NCI-H1417 (cell line): ENCODE measurements at regions not wholly inside any gene's neighbourhood (a gene's known extent, or its start where the extent isn't known, plus 50 kb on each side); places are given as distances from the start of the nearest gene placed in this dataset.

Experiments used
- DNase-seq, 3 experiments: peaks; one replicate each; lab custom pipeline; 2025; lab: John Stamatoyannopoulos, UW

DNA sequence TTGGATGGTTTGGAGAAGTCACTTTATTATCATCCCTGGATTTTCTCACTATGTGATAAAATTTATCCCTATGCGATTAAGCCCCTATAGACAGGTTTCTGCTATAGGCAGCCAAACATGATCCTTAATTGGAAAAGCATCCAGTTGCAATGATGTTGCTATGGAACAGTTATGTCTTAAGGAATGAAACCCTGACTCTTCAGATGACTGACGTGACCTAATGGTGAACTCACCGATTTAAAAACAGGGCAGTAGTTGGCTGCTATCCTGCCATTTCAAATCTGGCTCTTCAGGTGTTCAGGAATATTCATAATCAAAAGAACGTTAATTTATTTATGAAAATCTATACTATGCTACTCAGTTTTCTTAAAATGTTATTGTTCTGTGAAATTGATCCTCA is 106.8 kb upstream of the ROBO1 start:
- DNase-seq, result no peak

DNA sequence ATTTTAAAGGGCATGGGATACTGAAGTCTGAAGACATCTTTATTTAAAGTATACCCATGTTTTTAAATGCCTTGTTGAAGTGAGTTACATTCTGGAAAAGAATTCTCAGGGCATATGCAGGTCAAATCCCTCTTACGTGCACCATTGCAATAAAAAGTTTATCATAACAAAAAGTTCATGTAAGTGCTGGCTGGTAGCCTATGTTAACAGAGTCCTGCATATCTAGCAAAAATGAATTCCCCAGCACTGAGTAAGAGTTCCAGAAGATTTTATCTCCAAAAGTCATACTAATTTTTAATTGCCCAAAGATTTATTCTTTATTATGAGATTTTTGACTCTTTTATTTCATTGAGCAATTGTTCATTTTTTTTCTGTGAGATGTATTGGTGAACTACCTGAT is 104.7 kb upstream of the ROBO1 start:
- no peak for DNase-seq

DNA sequence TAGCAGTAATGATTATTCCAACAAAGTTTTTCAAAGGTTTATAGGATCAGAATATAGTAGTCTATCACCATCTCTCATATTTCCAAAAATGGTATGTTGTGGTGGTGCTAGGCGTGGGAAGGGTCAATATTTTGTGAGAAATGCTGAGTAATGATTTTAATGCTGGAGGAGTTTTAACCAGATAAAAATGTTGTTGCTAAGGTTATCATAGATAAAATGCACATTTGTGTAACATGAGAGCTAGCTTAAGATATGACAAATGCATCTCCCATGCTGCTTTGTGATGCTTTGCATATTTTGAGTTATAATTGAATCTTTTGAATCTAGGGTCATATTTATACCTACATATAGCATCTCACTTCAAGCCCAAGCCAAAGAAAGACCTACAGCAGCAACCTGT is 103.9 kb upstream of the ROBO1 start:
- no peak for DNase-seq

DNA sequence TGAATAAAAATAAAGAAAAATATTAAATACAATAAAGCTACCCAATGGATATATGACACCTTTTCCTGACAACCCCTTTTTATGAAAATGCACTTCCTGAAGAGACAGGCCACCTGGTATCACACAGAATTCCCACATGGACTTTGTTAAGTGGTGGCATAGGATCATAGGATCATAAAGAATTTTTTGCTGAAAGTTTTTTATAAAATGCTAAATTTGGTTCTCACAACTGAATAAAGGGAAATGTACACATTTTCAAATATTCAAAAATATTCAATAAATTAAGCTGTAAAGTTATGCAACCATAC is 102.5 kb upstream of the ROBO1 start:
- DNase-seq, result no peak

DNA sequence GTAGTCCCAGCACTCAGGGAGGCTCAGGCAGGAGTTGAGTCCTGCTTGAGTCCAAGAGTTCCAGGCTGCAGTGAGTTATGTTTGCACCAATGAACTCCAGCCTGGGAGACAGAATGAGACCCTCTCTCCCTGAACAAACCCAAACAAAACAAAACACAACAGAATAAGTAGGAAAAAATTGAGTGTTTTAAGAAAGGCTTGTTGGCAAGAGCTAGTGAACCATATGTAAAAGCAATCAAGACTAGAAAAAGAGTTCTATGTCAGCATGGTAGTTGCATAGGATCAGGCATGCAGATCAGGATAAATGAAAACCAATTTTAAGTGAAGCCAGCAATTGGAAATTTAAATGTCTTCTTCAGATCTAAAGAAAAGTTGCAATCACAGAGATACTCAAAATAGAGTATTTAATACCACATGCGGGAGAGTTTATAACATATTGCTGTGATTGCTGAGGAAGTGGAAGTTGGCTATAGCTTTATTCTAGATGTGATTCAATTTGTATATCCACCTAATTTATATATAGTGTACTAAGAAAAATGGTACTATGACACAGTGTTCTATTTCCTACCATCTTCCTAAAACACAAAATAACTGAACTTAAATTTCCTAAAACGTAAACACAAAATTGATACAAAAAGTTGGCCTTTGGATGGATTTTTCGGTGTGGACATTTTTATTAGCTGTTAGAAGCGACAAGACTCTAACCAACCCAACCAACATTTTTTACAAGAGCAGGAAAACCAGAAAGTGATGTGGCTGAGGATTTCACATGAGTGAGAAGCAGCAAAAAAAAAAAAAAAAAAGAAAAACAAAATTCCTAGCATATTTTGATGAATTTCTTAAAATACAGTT is 101.9 kb upstream of the ROBO1 start:
- no peak for DNase-seq

DNA sequence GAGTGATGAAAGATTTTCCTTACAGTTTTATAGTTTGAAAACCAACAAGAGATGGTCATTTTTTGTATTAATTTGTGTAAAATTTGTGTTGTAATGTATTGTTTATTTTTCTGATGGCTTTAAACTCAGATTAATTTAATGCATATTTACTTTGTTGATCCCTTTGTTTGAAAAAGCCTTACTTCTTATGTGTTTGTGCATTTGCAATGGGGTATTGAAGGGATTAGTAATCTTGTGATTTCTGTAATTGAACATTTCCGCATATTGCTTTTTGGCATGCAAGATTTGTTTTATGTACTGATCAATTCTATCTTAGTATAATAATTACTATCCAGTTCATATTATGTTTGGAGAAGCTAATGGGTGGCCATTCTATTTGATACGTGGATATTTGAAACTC is 98.4 kb upstream of the ROBO1 start:
- DNase-seq, result no peak

DNA sequence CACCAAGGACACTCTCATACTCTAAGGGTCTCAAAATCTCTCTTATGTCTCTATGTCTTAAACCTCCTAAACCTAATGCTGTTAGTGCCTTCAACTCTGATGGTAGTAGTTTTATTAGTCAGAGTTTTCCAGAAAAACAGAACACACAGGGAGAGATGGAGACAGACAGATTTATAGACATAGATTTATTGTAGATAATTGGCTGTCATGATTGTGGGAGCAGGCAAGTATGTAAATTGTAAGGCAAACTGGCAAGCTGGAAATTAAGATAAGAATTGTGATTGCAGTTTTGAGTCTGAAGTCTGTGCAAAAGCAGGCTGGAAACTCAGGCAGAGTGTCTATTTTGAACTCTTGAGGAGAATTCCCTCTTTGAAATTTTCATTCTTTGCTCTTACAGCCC is 96.3 kb upstream of the ROBO1 start:
- DNase-seq, result peak in 1 of 3 experiments; percentile 6

DNA sequence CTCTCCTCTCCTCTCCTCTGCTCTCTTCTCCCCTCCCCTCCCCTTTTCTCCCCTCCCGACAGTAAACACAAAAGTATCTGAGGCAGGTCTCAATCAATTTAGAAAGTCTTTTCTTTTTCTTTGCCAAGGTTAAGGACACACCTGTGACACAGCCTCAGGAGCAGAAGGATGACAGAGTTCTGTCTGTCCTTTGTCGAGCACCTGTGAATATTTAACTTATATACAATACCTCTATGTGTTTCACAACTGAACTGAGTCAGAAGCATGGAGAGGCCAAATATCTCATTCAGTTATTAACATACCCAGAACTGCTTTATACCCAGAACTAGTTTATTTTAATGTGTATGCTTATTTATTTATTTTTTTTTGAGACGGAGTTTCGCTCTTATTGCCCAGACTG is 81.1 kb upstream of the ROBO1 start:
- no peak for DNase-seq

DNA sequence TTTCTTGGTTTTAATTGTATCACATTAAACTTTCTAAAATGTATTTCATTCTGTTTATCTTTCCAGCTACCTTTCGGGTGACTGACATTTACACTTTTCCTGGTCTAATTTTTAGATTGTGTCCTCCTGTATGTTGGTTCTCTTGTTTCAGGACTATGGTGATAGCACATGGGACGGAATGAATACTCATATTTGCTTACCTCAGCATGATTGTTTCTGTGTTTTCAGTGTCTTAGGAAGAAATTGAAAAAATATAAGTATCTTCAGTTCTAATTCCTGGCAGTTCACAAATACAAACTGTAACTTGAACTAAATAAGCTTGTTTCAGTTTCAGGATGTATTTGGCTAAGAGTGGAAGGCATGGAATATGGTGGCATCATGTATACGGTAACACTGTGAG is 80.1 kb upstream of the ROBO1 start:
- no peak for DNase-seq

DNA sequence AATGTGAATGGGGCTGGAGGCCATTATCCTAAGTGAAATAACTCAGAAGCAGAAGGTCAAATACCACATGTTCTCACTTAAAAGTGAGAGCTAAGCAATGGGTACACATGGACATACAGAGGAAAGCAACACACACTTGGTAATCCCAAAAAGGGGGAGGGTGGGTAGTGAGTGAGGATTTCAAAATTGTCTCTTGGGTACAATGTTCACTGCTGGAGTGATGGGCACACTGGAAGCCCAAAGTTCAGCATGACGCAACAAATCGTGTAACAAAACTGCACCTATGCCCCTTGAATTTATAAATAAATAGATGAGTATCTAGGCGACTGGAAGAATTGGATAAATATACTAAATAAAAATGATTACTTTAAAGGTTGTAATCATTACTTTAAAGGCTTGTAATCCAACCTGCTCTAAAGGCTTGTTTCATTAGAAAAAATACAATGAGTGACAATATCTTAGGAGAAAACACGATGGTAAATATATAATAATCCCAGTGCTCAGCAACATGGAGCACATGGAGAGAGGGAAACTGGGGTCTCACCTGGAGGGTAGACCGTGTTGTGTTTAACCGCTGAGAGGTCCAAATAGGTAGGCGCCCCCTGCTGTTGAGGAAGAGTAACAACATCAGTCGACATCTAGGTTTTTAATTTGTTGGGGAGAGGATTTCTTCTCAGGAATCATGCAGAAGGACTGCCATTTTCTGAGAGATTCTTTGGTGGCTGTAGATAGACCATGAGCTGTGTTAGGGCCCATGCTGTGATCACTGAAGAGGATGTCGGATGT is 78.5 kb upstream of the ROBO1 start:
- DNase-seq, result no peak

DNA sequence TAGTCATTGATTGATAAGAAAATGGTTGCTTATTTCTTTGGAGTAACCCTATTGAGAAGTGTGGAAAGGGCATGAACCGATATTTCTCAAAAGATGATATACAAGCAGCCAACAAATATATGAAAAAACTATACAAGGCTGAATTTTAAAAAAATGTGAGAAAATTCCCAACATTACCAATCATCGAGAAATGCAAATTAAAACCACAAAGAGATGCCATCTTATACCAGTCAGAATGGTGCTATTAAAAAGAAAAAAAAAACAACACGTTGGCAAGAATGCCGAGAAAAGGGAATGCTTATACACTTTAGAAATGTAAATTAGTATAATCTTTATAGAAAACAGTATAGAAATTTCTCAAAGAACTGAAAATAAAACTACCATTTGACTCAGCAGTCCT is 77.7 kb upstream of the ROBO1 start:
- DNase-seq, result no peak

DNA sequence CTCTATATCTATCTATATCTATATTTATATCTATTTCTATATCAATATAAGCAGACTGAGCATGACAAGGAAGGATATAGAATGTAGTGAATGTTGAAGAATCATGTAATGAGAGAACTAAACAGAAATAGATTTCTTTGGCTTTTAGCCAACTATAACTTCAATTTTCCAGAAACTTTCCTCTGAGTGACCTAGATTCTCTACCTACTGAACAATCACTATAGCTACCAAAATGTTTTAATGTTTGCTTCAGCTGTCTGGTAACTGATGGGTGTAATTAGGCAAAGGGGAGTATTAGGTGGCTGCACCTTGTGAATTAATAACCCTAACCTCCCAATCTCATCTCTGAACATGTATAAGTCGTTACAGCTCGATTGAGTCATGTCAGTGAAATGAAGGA is 76.4 kb upstream of the ROBO1 start:
- peak in 1 of 3 experiments; percentile 48 for DNase-seq

DNA sequence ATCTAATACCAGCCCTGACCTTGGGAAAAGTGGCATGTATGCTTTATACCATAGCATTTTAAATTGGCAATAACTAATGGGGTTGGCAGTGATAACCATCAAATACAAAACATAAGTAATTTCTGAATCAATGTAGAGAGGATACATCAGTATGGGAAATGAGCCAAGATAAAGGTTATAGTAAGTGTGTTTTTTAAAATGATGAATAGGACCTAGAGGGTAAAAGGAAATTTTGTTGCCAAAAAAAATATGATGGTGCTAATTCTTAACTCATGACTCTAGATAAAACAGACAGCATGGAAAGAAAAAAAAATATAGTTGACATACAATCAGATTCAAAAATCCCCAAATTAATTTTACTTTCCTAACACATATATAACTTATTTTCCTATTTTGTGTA is 75.4 kb upstream of the ROBO1 start:
- DNase-seq, result no peak

DNA sequence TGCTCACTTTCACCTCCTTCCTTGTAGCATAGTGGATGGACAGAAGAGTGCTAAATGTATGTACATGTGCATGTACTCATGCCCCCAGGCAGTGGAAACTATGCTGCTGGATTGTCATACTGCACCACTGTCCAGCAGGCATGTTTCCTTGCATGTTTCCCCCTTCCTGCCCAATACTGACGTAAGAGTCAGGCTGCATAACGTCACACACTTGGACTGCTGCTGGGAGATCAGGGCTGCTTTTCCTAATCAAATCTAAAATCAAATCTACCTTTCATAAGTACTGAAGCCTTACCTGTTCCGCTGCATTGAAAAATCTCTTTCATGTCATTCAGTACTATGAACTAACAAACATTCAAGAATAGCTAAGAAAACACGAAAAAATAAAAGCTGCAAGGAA is 67.9 kb upstream of the ROBO1 start:
- DNase-seq, result no peak

DNA sequence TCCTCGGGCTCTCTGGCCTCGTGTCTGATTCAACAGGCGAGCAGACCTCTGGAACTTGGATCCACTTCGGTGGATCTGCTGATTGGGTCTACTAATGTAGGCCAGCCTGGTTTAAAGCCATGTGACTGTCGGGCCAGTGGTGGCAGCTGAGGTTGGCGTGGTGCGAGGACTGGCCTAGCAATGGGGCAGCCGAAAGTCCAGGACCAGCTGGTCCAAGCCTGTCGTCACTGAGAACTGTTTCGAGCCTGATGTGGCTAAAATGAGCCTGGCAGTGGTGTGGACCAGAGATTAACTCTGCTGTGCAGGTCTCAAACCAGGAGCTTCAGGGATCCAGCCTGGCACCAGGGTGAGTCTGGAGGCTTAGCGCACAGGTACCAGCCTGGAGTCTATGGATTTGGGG is 56.4 kb upstream of the ROBO1 start:
- DNase-seq, result no peak

DNA sequence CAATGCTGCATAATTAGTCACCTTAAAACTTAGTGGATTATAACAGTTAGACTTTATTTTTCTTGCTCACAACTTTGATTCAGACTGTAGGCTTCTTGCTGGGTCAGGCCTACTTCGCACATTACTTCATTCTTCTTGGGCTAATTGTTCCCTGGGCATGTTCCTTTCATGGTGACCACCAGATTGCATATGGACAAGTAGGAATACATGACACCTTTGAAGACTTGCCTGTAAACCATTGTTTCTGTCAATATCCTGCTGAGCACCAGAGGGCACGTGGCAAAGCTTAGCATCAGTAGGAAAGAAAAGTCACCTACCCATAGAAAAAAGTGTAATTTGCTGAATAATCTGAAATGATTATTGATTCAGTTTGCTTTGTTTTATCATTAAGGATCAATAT is 54.3 kb upstream of the ROBO1 start:
- DNase-seq, result no peak

DNA sequence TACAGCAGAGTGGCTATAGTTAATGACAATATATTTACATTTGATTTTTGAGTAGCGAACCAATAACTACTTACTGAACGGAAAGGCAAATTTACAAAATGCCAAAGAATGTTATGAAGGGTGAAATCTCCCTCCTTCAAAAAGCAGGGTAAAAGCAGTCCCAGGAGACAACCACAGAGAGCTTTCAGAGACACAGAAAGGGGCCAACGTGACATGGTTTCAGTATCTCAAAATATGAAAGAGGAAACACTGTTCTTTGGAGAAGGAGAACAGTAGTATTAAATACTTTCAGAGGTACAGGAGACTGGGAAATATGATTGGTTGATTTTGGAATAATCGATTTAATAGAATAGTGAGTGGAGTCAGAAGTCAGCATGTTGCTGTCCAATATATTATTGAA is 52.3 kb upstream of the ROBO1 start:
- DNase-seq, result no peak

DNA sequence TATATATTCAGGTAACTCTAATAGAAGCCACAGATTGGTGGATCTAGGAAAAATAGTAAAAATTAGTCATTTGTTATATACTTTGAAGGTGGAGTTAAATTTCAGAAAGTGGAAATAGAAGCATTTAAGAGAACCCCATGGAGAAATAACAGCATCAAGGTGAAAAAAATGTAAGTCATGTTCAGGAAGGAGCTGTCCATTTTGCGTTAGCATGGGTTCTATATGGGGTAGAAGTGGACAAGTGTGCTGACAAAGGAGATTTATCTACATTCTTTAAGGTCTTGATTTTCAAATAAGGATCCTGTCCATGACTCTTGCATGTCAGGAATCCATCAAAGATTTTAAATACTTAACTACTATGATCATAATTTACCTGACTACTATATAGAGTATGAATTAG is 50.2 kb upstream of the ROBO1 start:
- no peak for DNase-seq
